Frontal cortex (tissue), 4 donors: ENCODE measurements at regions not wholly inside any gene's neighbourhood (a gene's known extent, or its start where the extent isn't known, plus 50 kb on each side); places are given as distances from the start of the nearest gene placed in this dataset. TPM values are rescaled to one million over a fixed set of nuclear protein-coding genes. Genes with fewer than 3 reads are reported as not detected.
"Not testable (repeated sequence)": the region's sequence is repeated elsewhere in the genome, so short reads cannot be mapped to it uniquely, and the experiment has no call there.

Experiments used
- DNase-seq, 2 donors: peaks; one replicate each; pipeline ENCODE4 v3.0.0; 2012; ENCODE audit warnings: low spot score in 2 of 2
- FAIRE-seq: peaks from 2 replicates; lab custom pipeline; 2012; peaks lifted over from hg19 to GRCh38; lab: Jason Lieb, UNC
- small RNA-seq: library from RNA; depleted of rRNA; stranded (forward); fragments of <200 nt; gene quantifications from one replicate; pipeline ENCODE3, GENCODE V24; 2014
- donor health status: control.
- donor health status: control.
- donor health status: control.

DNA sequence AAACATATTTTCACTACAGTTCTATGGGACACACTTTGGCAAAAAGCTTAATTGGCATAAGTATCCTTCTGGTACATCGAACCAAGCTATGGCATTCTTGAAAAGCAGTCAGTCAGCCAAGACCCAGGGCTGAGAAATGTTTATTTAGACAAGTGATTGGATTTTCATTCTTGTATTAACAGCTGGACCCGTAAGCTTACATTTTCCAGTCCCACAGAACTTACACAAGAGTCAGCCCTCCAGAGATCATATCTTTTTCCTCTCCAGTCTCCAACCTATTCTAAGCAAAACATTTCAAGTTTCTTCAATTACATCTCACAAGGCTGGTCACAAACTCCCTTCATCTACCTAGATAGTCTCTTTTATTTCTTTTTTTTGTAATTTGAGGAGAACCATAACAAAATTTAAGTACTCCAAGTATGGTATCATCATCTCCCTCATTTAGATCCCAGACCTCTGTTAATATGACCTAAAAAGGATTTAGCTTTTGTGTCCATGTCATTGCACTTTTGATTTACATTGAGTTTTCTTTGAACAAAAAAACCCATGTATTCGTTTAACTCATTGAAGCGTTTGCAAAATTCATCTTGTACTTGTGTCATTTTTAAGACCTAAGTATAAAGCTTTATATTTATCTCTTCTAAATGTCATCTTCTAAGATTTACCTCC, 67.9 kb upstream of the GRK3 start:
- FAIRE-seq, result no peak

GRCh38 chr22:25497181-25497641, 67.3 kb upstream of the GRK3 start:
- FAIRE-seq (no peak), DNase-seq (no peak)

More for the DNA sequence above, 67.9 kb upstream of the GRK3 start:
- no peak for DNase-seq

DNA sequence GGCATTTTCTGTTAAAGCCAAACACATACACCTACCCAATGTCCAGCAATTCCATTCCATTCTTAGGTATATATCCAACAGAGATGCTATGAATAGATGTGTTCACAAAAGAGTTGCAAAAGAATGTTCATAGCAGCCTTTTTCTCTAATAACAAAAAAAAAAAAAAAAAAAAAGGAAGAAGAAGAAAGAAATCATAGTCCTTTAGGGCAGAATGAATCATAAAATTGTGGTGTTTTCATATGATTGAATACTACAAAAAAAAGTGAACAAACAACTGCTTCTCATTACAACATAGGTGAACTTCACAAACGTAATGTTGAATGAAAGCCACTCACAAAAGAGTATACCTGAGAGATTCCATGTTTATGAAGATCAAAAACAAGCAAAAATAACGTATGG, 66.8 kb upstream of the GRK3 start:
- no peak for DNase-seq
- no peak for FAIRE-seq

GRCh38 chr22:25500671-25501070, 63.8 kb upstream of the GRK3 start:
- not testable (repeated sequence) for FAIRE-seq, DNase-seq

DNA sequence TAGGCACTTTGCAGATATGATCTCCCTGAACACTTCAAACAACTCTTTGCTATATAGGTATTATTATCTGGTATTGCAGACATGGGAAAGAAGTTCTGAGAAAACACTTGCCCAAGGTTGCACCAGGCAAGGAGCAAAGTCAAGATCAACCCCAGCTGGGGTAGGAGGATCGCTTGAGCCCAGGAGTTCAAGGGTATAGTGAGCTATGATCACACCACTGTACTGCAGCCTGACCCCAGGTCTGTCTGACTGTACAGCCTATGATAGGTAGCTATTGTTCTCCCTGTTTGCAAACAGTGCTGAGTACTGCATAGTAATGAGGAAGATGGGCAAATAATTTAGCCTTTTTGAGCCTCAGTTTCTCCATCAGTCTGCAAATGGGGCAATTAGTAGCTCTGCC, 60.5 kb upstream of the GRK3 start:
- DNase-seq, FAIRE-seq: not testable (repeated sequence)

GRCh38 chr22:25508161-25508560, 56.3 kb upstream of the GRK3 start:
- DNase-seq (no peak), FAIRE-seq (no peak)

DNA sequence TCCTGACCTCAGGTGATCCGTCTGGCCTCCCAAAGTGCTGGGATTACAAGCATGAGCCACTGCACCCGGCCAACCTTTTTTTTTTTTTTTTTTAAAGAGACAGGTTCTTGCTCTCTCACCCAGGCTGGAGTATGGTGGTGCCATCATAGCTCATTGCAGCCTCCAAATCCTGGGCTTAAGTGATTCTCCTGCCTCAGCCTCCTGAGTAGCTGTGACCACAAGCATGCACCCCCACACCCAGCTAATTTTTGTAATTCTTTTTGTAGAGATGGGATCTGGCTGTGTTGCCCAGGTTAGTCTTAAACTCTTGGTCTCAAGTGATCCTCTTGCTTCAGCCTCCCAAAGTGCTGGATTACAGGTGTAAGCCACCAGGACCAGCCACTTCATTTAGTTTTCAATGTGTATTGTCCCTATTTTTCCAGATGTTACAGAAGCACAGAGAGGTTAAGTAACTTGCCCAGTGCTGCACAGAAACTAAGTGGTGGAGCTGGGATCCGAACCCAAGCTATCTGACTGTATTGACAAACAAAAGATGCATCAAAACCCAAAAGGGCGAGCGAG, 55.6 kb upstream of the GRK3 start:
- DNase-seq (no peak), FAIRE-seq (no peak)

DNA sequence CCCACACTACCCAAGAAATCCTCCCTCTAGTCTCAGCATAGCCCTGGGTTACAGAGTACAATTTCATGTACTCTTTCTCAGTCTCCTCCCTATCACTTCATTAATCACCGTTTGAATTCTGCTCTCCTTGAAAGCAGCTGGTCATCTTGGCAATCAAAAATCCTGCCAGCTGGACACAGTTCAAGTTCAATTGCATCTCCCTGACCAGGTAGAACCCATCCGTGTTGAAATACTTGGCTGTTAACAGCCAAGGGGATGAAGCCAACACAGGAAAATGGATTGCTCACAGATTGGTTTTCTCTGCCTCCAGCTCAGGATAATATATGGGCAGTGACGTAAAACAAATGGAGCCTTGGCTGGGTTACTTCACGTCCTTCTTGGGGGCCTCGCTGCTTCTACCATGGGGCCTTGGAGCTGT, 55.1 kb upstream of the GRK3 start:
- FAIRE-seq (no peak), DNase-seq (no peak)

- no peak for DNase-seq
- FAIRE-seq, result no peak
These were observed 53.6 kb upstream of the GRK3 start for GRCh38 chr22:25510876-25511275.

DNA sequence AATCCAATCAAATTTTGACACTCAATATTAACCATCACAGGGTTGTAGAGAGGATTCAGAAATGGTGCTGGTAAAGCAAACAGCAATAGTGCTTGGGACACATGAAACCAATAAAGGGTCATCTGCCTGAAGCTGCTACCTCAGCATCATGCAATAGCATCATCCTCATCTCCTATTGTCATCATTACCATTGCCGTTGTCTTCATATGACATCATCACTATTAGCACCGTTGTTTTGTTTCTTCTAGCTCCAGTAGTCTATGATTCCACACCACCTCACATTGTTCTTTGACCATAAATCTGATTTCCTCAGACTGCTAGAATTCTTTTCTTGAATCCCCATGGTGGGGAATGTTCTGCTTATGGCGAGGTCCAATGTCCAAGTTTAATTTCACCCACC, 52.8 kb upstream of the GRK3 start:
- DNase-seq (no peak), FAIRE-seq (no peak)

DNA sequence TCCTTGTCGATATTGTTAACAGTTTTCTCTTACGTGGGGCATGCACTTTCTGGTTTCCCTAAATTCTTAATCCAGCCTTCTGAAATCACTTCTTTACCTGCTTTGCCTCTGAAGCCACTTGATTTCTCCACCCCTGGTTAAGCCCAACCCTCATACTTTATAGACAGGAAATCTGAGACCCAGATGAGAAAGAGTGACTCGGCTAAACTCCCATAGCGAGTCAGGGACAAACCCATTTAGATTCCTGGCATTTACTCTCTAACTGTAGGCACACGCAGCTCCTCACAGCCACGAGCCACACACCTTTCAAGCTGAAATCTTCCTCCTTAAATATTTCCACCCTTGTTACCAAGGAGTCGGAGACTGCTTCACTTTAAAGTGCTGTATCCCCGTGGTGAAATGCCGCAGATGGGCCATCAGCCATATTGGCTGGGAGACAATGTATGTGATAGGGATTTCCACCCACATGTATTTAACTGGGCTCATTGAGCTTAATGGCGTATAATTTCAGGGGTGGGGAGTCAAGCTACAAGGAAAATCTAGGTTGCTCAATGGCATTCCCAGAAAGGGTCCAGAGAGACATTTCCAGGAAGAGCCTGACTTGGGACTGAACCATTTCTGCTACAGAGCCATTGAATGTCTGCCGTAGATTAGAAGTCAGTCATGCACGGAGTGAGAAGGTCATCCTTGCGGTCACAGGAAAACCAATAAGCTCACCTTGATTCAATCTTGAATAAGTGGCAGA, 49.9 kb upstream of the GRK3 start:
- FAIRE-seq (no peak), DNase-seq (no peak)

Small RNA genes in the stretch of these regions (small RNA-seq; reads per million reads assigned to genes)
- gene IGLL3P, result not detected
- 0.08 reads per million for gene MIR6817
